SK-N-SH (cell line): ENCODE measurements at regions not wholly inside any gene's neighbourhood (a gene's known extent, or its start where the extent isn't known, plus 50 kb on each side); places are given as distances from the start of the nearest gene placed in this dataset.

Experiments used
- CTCF ChIA-PET: fragments of 300-600, 350-600 bp; formaldehyde crosslinking; extraction: SDS; loops from one replicate; lab custom pipeline; 2021; lab: Yijun Ruan, JAX
- POLR2A ChIA-PET: fragments of 350-600 bp; sonication (Branson Sonifier 250); formaldehyde crosslinking; extraction: SDS; loops from one replicate; lab custom pipeline; 2020; ENCODE audit warnings: antibody characterized with exemption, inconsistent platforms; lab: Yijun Ruan, JAX
- DNase-seq: peaks from one replicate; pipeline ENCODE4 v3.0.0; 2012
- H2AFZ ChIP-seq: fragments of 200-600 bp; sonication (generic); 2 replicates; pipeline ENCODE4 v1.8.1; 2016; ENCODE audit warnings: antibody characterized with exemption, mild to moderate bottlenecking, low read depth
- H3F3A ChIP-seq: fragments of 200-600 bp; sonication (generic); replicated peaks from 2 replicates; pipeline ENCODE3; 2016; ENCODE audit warnings: antibody characterized with exemption, mild to moderate bottlenecking; ENCODE audit not compliant: insufficient read depth
- H3K27ac ChIP-seq, 2 experiments: fragments of 200-500 bp in 1 of 2; fragments of 200-600 bp in 1 of 2; sonication (Bioruptor generic) in 1 of 2; sonication (generic), shearing (Covaris generic) in 1 of 2; 2 replicates each; pipeline versions ENCODE4 v1.5.1 to v1.6.1; 2014 to 2016; ENCODE audit warnings: low read depth in 2 of 2, inconsistent platforms in 1 of 2, low read length in 1 of 2, mild to moderate bottlenecking in 1 of 2, mixed read lengths in 1 of 2
- H3K27me3 ChIP-seq: fragments of 200-600 bp; sonication (generic), shearing (Covaris generic); 2 replicates; pipeline ENCODE4 v1.6.1; 2016; ENCODE audit warnings: mixed run types; ENCODE audit not compliant: insufficient read depth
- H3K36me3 ChIP-seq, 2 experiments: fragments of 200-500 bp in 1 of 2; fragments of 200-600 bp in 1 of 2; sonication (Bioruptor generic) in 1 of 2; sonication (generic) in 1 of 2; replicated peaks in 1 of 2; 2 replicates each; pipeline versions ENCODE3 to v1.5.1; 2014 to 2016; ENCODE audit warnings: low read length in 1 of 2, mild to moderate bottlenecking in 1 of 2; ENCODE audit not compliant: insufficient read depth in 2 of 2, control insufficient read depth in 1 of 2
- H3K4me1 ChIP-seq, 2 experiments: fragments of 200-500 bp in 1 of 2; fragments of 200-600 bp in 1 of 2; sonication (Bioruptor generic) in 1 of 2; sonication (generic), shearing (Covaris generic) in 1 of 2; 2 replicates each; pipeline versions ENCODE4 v1.5.1 to v1.6.1; 2014 to 2016; ENCODE audit warnings: low read depth in 1 of 2, low read length in 1 of 2, mixed run types in 1 of 2; ENCODE audit not compliant: insufficient read depth in 2 of 2, control insufficient read depth in 1 of 2
- H3K4me2 ChIP-seq: fragments of 200-600 bp; sonication (generic), shearing (Covaris generic); 2 replicates; pipeline ENCODE4 v1.6.1; 2017; ENCODE audit warnings: mixed run types
- H3K4me3 ChIP-seq, 2 experiments: fragments of 200-500 bp in 1 of 2; fragments of 200-600 bp in 1 of 2; sonication (Bioruptor generic) in 1 of 2; sonication (generic), shearing (Covaris generic) in 1 of 2; 2 replicates each; pipeline versions ENCODE4 v1.5.1 to v1.8.1; 2014 to 2016; ENCODE audit warnings: low read depth in 2 of 2, inconsistent platforms in 1 of 2, low read length in 1 of 2, mild to moderate bottlenecking in 1 of 2, mixed read lengths in 1 of 2, moderate library complexity in 1 of 2
- H3K79me2 ChIP-seq: fragments of 200-600 bp; sonication (generic); 2 replicates; pipeline ENCODE4 v1.8.1; 2017; ENCODE audit warnings: mild to moderate bottlenecking; ENCODE audit not compliant: insufficient read depth
- H3K9ac ChIP-seq: fragments of 200-600 bp; sonication (generic); 2 replicates; pipeline ENCODE4 v1.6.1; 2017; ENCODE audit warnings: mixed run types
- H3K9me2 ChIP-seq: fragments of 200-600 bp; sonication (generic); 2 replicates; pipeline ENCODE4 v1.6.1; 2017; ENCODE audit warnings: mixed run types
- H3K9me3 ChIP-seq: fragments of 200-600 bp; sonication (generic); 2 replicates; pipeline ENCODE4 v1.6.1; 2017; ENCODE audit warnings: mixed run types, mild to moderate bottlenecking, moderate library complexity
- H4K20me1 ChIP-seq: fragments of 200-600 bp; sonication (generic); 2 replicates; pipeline ENCODE4 v1.6.1; 2017; ENCODE audit warnings: mild to moderate bottlenecking, mixed run types; ENCODE audit not compliant: insufficient read depth
- EZH2phosphoT487 ChIP-seq: fragments of 200-600 bp; sonication (generic); IDR thresholded peaks from 2 replicates; pipeline ENCODE4 v1.6.1; 2017; ENCODE audit warnings: low read depth, mixed run types, mild to moderate bottlenecking, antibody characterized with exemption, moderate library complexity, borderline replicate concordance
- FOSL2 ChIP-seq: IDR thresholded peaks from 2 replicates; pipeline ENCODE4 v1.4.0; 2012; ENCODE audit warnings: low read depth, mild to moderate bottlenecking, moderate library complexity, borderline replicate concordance
- FOXJ3 ChIP-seq: sonication (generic); formaldehyde crosslinking; IDR thresholded peaks from 2 replicates; pipeline ENCODE4 v1.5.1; 2020; ENCODE audit warnings: mild to moderate bottlenecking, missing genetic modification reagents
- GABPA ChIP-seq: IDR thresholded peaks from 2 replicates; pipeline ENCODE4 v1.4.0; 2012; ENCODE audit warnings: low read depth, mild to moderate bottlenecking
- IRF3 ChIP-seq: fragments of 150-350 bp; IDR thresholded peaks from 2 replicates; pipeline ENCODE4 v1.6.1; 2016; ENCODE audit warnings: mild to moderate bottlenecking, low read depth, low read length
- JUND ChIP-seq: IDR thresholded peaks from 2 replicates; pipeline ENCODE4 v1.4.0; 2012
- POLR2AphosphoS5 ChIP-seq: IDR thresholded peaks from 2 replicates; pipeline ENCODE4 v1.6.1; 2012; ENCODE audit warnings: low read depth, low read length
- RAD21 ChIP-seq: IDR thresholded peaks from 2 replicates; pipeline ENCODE4 v1.6.1; 2012; ENCODE audit warnings: mild to moderate bottlenecking, low read length
- RCOR1 ChIP-seq: fragments of 150-350 bp; IDR thresholded peaks from 2 replicates; pipeline ENCODE4 v1.6.1; 2017; ENCODE audit warnings: antibody characterized with exemption, low read length
- TAF1 ChIP-seq: IDR thresholded peaks from 2 replicates; pipeline ENCODE4 v1.6.1; 2012; ENCODE audit warnings: low read depth, mild to moderate bottlenecking, low read length, moderate library complexity, borderline replicate concordance
- TCF12 ChIP-seq: IDR thresholded peaks from 2 replicates; pipeline ENCODE4 v1.4.0; 2012
- USF1 ChIP-seq: IDR thresholded peaks from 2 replicates; pipeline ENCODE4 v1.4.0; 2012; ENCODE audit warnings: low read depth, borderline replicate concordance
- USF2 ChIP-seq: fragments of 150-350 bp; IDR thresholded peaks from 2 replicates; pipeline ENCODE4 v1.6.1; 2017; ENCODE audit warnings: antibody characterized with exemption, low read length, low read depth, borderline replicate concordance
- WGBS: methylation state at CpG from one replicate; pipeline ENCODE4 v1.1.6; 2017; ENCODE audit warnings: low lambda C conversion rate; 5-methylcytosine and 5-hydroxymethylcytosine counted together

DNA sequence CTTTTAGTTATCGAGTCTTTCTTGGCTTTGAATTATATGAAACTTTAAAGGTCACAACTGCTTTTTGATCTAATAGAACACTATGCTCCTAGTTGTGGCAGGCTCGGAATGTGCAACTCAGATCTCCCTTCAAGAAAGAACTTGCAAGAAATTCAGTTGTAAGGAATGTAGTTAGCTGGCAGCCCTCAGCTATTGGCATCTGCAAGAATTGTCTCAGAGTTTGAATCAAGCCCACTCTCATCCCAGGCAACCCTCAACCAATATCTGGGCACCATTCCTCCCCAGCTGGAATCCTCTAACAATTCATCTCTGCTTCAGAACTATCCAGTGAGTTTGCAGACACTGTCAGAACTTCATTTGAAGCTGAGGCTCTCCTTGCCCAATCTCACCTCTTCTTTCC is 447.2 kb downstream of the KIF2B start:
- Histone ChIP-seq H3K9me2 (no peaks in the 10 kb centered on the region), H3K4me1 (no peaks in the 10 kb centered on the region), H2AFZ (no peak overlapping the region), H3K36me3 (no peaks in the 10 kb centered on the region), H3K9me3 (no peaks in the 10 kb centered on the region; the same call in 1 of the 2 replicates), H3F3A (no peaks in the 10 kb centered on the region), H3K79me2 (no peaks in the 10 kb centered on the region), H3K27ac (no peak overlapping the region), H4K20me1 (no peaks in the 10 kb centered on the region), H3K4me2 (no peak overlapping the region), H3K27me3 (no peaks in the 10 kb centered on the region), H3K4me3 (no peak overlapping the region), H3K9ac (no peak overlapping the region)
- no peak for DNase-seq
- ChIA-PET POLR2A (no interaction called here), CTCF (no interaction called here)
- WGBS: 15% methylated on average over 2 of the region's 2 CpGs
- TF ChIP-seq IRF3 (no peak), USF2 (no peak), RAD21 (no peak), JUND (no peak), GABPA (no peak), TAF1 (no peak), EZH2phosphoT487 (no peak), FOXJ3 (CRISPR knock-in tag) (no peak), POLR2AphosphoS5 (no peak)

DNA sequence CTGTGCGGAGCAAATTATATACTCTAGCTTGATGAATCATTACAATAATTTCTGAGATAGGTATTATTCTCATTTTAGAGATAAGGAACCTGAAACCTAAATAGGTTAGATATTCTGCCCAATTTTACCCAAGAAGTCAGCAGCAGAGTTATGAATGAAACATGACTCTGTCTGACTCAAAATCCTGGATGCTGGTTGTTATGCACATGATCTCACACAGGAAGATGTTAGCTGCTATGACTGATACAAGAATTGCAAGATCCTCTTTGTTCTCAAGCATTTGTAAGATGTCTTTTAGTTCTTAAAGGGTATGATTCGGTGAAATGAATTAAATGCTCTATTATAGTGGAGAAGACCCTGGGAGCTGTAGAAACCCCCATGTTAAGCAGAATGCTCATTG is 447.8 kb downstream of the KIF2B start:
- 26% methylated on average over 2 of the region's 2 CpGs for WGBS
- Histone ChIP-seq H4K20me1 (no peaks in the 10 kb centered on the region), H3K9me3 (no peaks in the 10 kb centered on the region; the same call in 1 of the 2 replicates), H3K79me2 (no peaks in the 10 kb centered on the region), H3K4me3 (no peak overlapping the region), H3K36me3 (no peaks in the 10 kb centered on the region), H3K4me1 (no peaks in the 10 kb centered on the region), H3K27ac (no peak overlapping the region), H3K27me3 (no peaks in the 10 kb centered on the region), H3K9me2 (no peaks in the 10 kb centered on the region), H3F3A (no peaks in the 10 kb centered on the region), H3K4me2 (no peak overlapping the region), H3K9ac (no peak overlapping the region), H2AFZ (no peak overlapping the region)
- ChIA-PET POLR2A (no interaction called here), CTCF (interaction anchor here (1.1 kb wide), 1 partner anchor 29 kb away, joined by 3 read pairs; no protein-coding TSS in a partner anchor)
- no peak for DNase-seq
- TF ChIP-seq RCOR1: no peak
- no peak for TF ChIP-seq TCF12
- TF ChIP-seq FOSL2: no peak
- TF ChIP-seq USF1: no peak
